ENCODE measurements at regions not wholly inside any gene's neighbourhood (a gene's known extent, or its start where the extent isn't known, plus 50 kb on each side); places are given as distances from the start of the nearest gene placed in this dataset.

- H3K79me2 ChIP-seq (ENCODE audit: insufficient read depth, low read length) = no peaks in the 10 kb centered on the region
- FAIRE-seq (no peak), DNase-seq (ENCODE audit: low read depth) (no peak)
- no peak overlapping the region for H3K27ac ChIP-seq (ENCODE audit: low read depth, low read length)
- H3K4me3 Mint-ChIP-seq (ENCODE audit: unreplicated experiment) = no peak overlapping the region
- no peak overlapping the region for H3K4me3 ChIP-seq (ENCODE audit: insufficient read depth, low read depth, low read length)
- no peaks in the 10 kb centered on the region for H3K36me3 Mint-ChIP-seq (ENCODE audit: low read depth, unreplicated experiment)
- H3K9me3 ChIP-seq (ENCODE audit: insufficient read depth, low read depth, low read length) = no peaks in the 10 kb centered on the region
- no peaks in the 10 kb centered on the region for H3K36me3 ChIP-seq (ENCODE audit: insufficient read depth, low read length)
- no peaks in the 10 kb centered on the region for H3K27me3 Mint-ChIP-seq (ENCODE audit: low read depth, unreplicated experiment)
- TF ChIP-seq EZH2 (IDR thresholded peaks at IDR 0.05; ENCODE audit: insufficient read depth, low read length) (no peak), CTCF (IDR thresholded peaks at IDR 0.05; ENCODE audit: insufficient read depth, low read depth, low read length) (no peak)
- no peaks in the 10 kb centered on the region for H4K20me1 ChIP-seq (ENCODE audit: insufficient read depth, low read length)
- H3K27me3 ChIP-seq (ENCODE audit: insufficient read depth, low read length) = peaks cover 4% of the 10 kb centered on the region
- H3K9me3 Mint-ChIP-seq (ENCODE audit: unreplicated experiment) = no peaks in the 10 kb centered on the region
- H3K4me1 ChIP-seq (ENCODE audit: insufficient read depth, low read length) = no peaks in the 10 kb centered on the region
- H2AFZ ChIP-seq (ENCODE audit: low read depth, low read length) = no peak overlapping the region
- H3K4me2 ChIP-seq (ENCODE audit: low read length) = no peak overlapping the region
- H3K9ac ChIP-seq (ENCODE audit: low read length) = no peak overlapping the region
- H3K27ac Mint-ChIP-seq (ENCODE audit: unreplicated experiment) = no peak overlapping the region
- H3K4me1 Mint-ChIP-seq (ENCODE audit: low read depth, unreplicated experiment) = no peaks in the 10 kb centered on the region
Observed at GRCh38 chr3:59658274-59658673, 608.4 kb upstream of the CFAP20DC start.

DNA sequence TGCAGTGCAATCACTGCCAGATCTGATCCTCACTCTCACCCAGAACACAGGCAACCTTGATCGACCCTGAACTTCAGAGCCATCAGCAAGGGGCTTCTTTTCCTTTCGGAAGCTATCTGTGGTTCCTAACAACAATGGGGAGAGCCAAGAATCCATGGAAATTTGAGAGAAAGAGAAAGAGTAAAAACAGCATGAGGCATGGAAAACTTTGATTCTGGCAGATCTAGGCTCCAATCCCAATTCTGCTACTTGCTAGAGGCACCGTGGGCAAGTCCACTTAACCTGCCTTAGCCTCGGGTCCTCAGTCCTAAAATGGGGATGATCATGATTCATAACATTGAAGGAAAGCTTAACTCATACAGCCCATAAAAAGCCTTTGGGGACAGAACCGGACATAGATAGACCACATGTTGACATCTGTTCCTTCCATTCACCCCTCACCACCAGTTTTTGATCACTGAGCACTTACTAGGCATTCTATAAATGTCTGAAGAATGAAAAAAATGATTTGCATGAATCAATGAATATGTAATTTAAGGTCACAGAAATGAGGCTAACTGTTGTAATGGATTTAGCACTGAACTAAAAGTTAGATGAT lies 605.7 kb upstream of the CFAP20DC start:
- Mint-ChIP-seq H3K27me3 (ENCODE audit: low read depth, unreplicated experiment) (no peaks in the 10 kb centered on the region), H3K4me1 (ENCODE audit: low read depth, unreplicated experiment) (no peaks in the 10 kb centered on the region), H3K36me3 (ENCODE audit: low read depth, unreplicated experiment) (no peaks in the 10 kb centered on the region), H3K9me3 (ENCODE audit: unreplicated experiment) (peaks cover 7% of the 10 kb centered on the region), H3K27ac (ENCODE audit: unreplicated experiment) (no peak overlapping the region), H3K4me3 (ENCODE audit: unreplicated experiment) (no peak overlapping the region)
- Histone ChIP-seq H4K20me1 (ENCODE audit: insufficient read depth, low read length) (no peaks in the 10 kb centered on the region), H3K4me2 (ENCODE audit: low read length) (no peak overlapping the region), H3K9ac (ENCODE audit: low read length) (no peak overlapping the region), H3K4me1 (ENCODE audit: insufficient read depth, low read length) (no peaks in the 10 kb centered on the region), H2AFZ (ENCODE audit: low read depth, low read length) (no peak overlapping the region), H3K36me3 (ENCODE audit: insufficient read depth, low read length) (no peaks in the 10 kb centered on the region), H3K27ac (ENCODE audit: low read depth, low read length) (no peak overlapping the region), H3K9me3 (ENCODE audit: insufficient read depth, low read depth, low read length) (no peaks in the 10 kb centered on the region), H3K79me2 (ENCODE audit: insufficient read depth, low read length) (no peaks in the 10 kb centered on the region), H3K4me3 (ENCODE audit: insufficient read depth, low read depth, low read length) (no peak overlapping the region), H3K27me3 (ENCODE audit: insufficient read depth, low read length) (peaks cover 4% of the 10 kb centered on the region)
- FAIRE-seq (no peak), DNase-seq (ENCODE audit: low read depth) (no peak)
- no peak for TF ChIP-seq EZH2 (IDR thresholded peaks at IDR 0.05; ENCODE audit: insufficient read depth, low read length)
- no peak for TF ChIP-seq CTCF (IDR thresholded peaks at IDR 0.05; ENCODE audit: insufficient read depth, low read depth, low read length)
